Keratinocyte (primary cell): ENCODE measurements at regions not wholly inside any gene's neighbourhood (a gene's known extent, or its start where the extent isn't known, plus 50 kb on each side); places are given as distances from the start of the nearest gene placed in this dataset.

Experiments
- DNase-seq: peaks from one replicate; pipeline ENCODE4 v3.0.0-alpha.2; 2011; ENCODE audit warnings: low read depth, missing footprints, low spot score
- FAIRE-seq: peaks from 2 replicates; lab custom pipeline; 2011; peaks lifted over from hg19 to GRCh38; lab: Jason Lieb, UNC
- H2AFZ ChIP-seq: 2 replicates; pipeline ENCODE4 v1.6.0; 2012; ENCODE audit warnings: low read length, control low read depth, inconsistent platforms; ENCODE audit not compliant: control insufficient read depth
- H3K27ac ChIP-seq: 2 replicates; pipeline ENCODE4 v1.5.1; 2011; ENCODE audit warnings: low read length; ENCODE audit not compliant: control insufficient read depth, insufficient read depth
- H3K27me3 ChIP-seq: 3 replicates; pipeline ENCODE4 v1.6.0; 2011; ENCODE audit warnings: low read length; ENCODE audit not compliant: control insufficient read depth, insufficient read depth; ENCODE audit errors: extremely low read depth
- H3K36me3 ChIP-seq, 2 experiments: 2 replicates in 1 of 2; 3 replicates in 1 of 2; pipeline ENCODE4 v1.5.1; 2011; ENCODE audit warnings: low read length in 2 of 2, mild to moderate bottlenecking in 1 of 2; ENCODE audit not compliant: control insufficient read depth in 2 of 2, insufficient read depth in 2 of 2; ENCODE audit errors: extremely low read depth in 1 of 2
- H3K4me1 ChIP-seq: 3 replicates; pipeline ENCODE4 v1.5.1; 2011; ENCODE audit warnings: low read length; ENCODE audit not compliant: control insufficient read depth, insufficient read depth; ENCODE audit errors: extremely low read depth
- H3K4me2 ChIP-seq: 3 replicates; pipeline ENCODE4 v1.6.0; 2011; ENCODE audit warnings: low read depth, low read length; ENCODE audit not compliant: control insufficient read depth, insufficient read depth; ENCODE audit errors: extremely low read depth
- H3K4me3 ChIP-seq, 3 experiments: fragments of 200-600 bp in 1 of 3; sonication (generic) in 1 of 3; 2 replicates in 2 of 3; 3 replicates in 1 of 3; pipeline ENCODE4 v1.5.1; 2011 to 2016; ENCODE audit warnings: low read length in 3 of 3, mild to moderate bottlenecking in 3 of 3, control low read depth in 2 of 3, inconsistent platforms in 1 of 3, low read depth in 1 of 3, mixed read lengths in 1 of 3, mixed run types in 1 of 3, moderate library complexity in 1 of 3; ENCODE audit not compliant: control insufficient read depth in 2 of 3, insufficient read depth in 2 of 3; ENCODE audit errors: extremely low read depth in 1 of 3
- H3K79me2 ChIP-seq: 2 replicates; pipeline ENCODE4 v1.6.0; 2012; ENCODE audit warnings: low read length; ENCODE audit not compliant: control insufficient read depth, insufficient read depth
- H3K9ac ChIP-seq: 3 replicates; pipeline ENCODE4 v1.6.0; 2011; ENCODE audit warnings: low read length; ENCODE audit not compliant: control insufficient read depth, insufficient read depth; ENCODE audit errors: extremely low read depth
- H3K9me1 ChIP-seq: 3 replicates; pipeline ENCODE4 v1.6.0; 2011; ENCODE audit warnings: low read length; ENCODE audit not compliant: control insufficient read depth, insufficient read depth; ENCODE audit errors: extremely low read depth
- H3K9me3 ChIP-seq: 2 replicates; pipeline ENCODE4 v1.5.1; 2012; ENCODE audit warnings: low read depth, low read length; ENCODE audit not compliant: control insufficient read depth
- H4K20me1 ChIP-seq: 3 replicates; pipeline ENCODE4 v1.6.0; 2011; ENCODE audit warnings: low read length; ENCODE audit not compliant: control insufficient read depth, insufficient read depth; ENCODE audit errors: extremely low read depth
- EZH2 ChIP-seq: IDR thresholded peaks from one replicate; pipeline ENCODE4 v1.6.1; 2012; ENCODE audit warnings: inconsistent platforms, mild to moderate bottlenecking, low read length, moderate library complexity
- dilution Hi-C: fragments of 300-500 bp; cut with MboI; formaldehyde crosslinking; loops from one replicate; pipeline ENCODE4 v1.7.0; 2020; ENCODE audit warnings: low sequenced_read_pairs; ENCODE audit not compliant: extremely low pct_ligation_motif_present
- TF ChIP-seq, protein P1 (sequence below), 3 experiments: IDR thresholded peaks in 1 of 3; conservative IDR thresholded peaks in 1 of 3; optimal IDR thresholded peaks in 1 of 3; 2 replicates in 2 of 3; 3 replicates in 1 of 3; pipeline versions ENCODE3 to v1.5.1; 2011; ENCODE audit warnings: low read length in 3 of 3, mild to moderate bottlenecking in 3 of 3, moderate library complexity in 2 of 3, control low read depth in 1 of 3, inconsistent platforms in 1 of 3; ENCODE audit not compliant: insufficient read depth in 2 of 3; ENCODE audit errors: extremely low read depth in 1 of 3

DNA sequence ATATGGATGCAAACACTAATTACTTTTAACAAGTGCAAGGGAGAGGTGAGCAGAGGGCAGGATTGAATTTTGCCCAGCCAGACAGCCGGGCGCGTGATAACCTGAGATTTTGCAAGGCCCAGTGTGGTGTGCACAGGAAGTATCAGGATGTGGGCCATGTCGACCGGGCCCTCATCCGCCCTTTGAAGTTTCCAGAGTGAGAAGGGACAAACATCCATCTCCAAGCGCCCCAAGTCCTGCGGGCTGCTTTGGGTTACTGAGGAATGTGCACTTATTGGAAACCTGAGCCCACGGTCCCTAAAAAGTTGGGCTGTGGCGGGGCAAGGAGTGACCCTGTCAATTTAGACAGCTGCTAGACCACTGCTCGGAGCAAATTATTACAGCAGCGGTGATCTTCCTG lies 272.2 kb upstream of the IRX2 start:
- no peak for DNase-seq
- no peaks in the 10 kb centered on the region for H4K20me1 ChIP-seq
- TF ChIP-seq, protein P1, sequence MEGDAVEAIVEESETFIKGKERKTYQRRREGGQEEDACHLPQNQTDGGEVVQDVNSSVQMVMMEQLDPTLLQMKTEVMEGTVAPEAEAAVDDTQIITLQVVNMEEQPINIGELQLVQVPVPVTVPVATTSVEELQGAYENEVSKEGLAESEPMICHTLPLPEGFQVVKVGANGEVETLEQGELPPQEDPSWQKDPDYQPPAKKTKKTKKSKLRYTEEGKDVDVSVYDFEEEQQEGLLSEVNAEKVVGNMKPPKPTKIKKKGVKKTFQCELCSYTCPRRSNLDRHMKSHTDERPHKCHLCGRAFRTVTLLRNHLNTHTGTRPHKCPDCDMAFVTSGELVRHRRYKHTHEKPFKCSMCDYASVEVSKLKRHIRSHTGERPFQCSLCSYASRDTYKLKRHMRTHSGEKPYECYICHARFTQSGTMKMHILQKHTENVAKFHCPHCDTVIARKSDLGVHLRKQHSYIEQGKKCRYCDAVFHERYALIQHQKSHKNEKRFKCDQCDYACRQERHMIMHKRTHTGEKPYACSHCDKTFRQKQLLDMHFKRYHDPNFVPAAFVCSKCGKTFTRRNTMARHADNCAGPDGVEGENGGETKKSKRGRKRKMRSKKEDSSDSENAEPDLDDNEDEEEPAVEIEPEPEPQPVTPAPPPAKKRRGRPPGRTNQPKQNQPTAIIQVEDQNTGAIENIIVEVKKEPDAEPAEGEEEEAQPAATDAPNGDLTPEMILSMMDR (optimal IDR thresholded peaks at IDR 0.05 in 1 of 3, IDR thresholded peaks at IDR 0.05 in 1 of 3, conservative IDR thresholded peaks at IDR 0.05 in 1 of 3; ENCODE audit: extremely low read depth in 1 of 3, insufficient read depth in 2 of 3, low read length in 3 of 3), result no peak
- TF ChIP-seq EZH2, result no peak
- no peak overlapping the region for H3K9ac ChIP-seq
- H3K9me1 ChIP-seq, result no peaks in the 10 kb centered on the region
- peaks cover 9% of the 10 kb centered on the region for H3K9me3 ChIP-seq
- no peak for FAIRE-seq
- dilution Hi-C loops, result no loop called here
- no peaks in the 10 kb centered on the region for H3K79me2 ChIP-seq
- H3K27me3 ChIP-seq, result no peaks in the 10 kb centered on the region
- no peak overlapping the region for H3K4me2 ChIP-seq
- H3K36me3 ChIP-seq, result no peaks in the 10 kb centered on the region
- no peak overlapping the region for H2AFZ ChIP-seq
- no peak overlapping the region for H3K4me3 ChIP-seq
- no peak overlapping the region for H3K27ac ChIP-seq
- H3K4me1 ChIP-seq, result no peaks in the 10 kb centered on the region

DNA sequence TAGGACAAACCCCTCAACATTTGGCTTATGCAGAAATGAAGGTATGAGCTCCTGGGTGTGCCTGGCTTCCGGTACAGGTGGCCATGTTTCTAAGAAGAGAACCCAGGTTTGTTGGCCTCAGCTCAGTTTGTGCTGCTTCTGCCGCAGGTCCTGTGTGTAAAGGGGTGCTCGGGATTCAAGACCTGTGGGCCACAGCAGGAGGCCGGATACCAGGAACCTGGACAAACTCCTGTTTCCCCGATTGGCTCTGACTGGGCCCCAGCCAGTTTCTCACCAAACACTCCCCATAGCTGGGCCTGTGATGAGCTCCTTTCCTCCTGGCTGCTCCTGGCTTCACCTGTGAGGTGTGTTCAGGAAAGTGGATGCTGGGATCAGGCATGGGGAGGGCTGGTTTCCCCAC lies 271.2 kb upstream of the IRX2 start:
- FAIRE-seq, result no peak

More for the DNA sequence above, 271.2 kb upstream of the IRX2 start:
- Histone ChIP-seq H3K27ac (no peak overlapping the region), H3K4me3 (no peak overlapping the region), H3K9ac (no peak overlapping the region), H3K36me3 (no peaks in the 10 kb centered on the region), H3K4me1 (no peaks in the 10 kb centered on the region), H3K9me1 (no peaks in the 10 kb centered on the region), H3K27me3 (no peaks in the 10 kb centered on the region), H2AFZ (no peak overlapping the region), H3K4me2 (no peak overlapping the region), H4K20me1 (no peaks in the 10 kb centered on the region), H3K79me2 (no peaks in the 10 kb centered on the region), H3K9me3 (peaks cover 5% of the 10 kb centered on the region)
- TF ChIP-seq EZH2, result no peak
- TF ChIP-seq, protein P1 (optimal IDR thresholded peaks at IDR 0.05 in 1 of 3, IDR thresholded peaks at IDR 0.05 in 1 of 3, conservative IDR thresholded peaks at IDR 0.05 in 1 of 3; ENCODE audit: extremely low read depth in 1 of 3, insufficient read depth in 2 of 3, low read length in 3 of 3), result no peak
- dilution Hi-C loops, result no loop called here
- no peak for DNase-seq
